ENCODE measurements at regions not wholly inside any gene's neighbourhood (a gene's known extent, or its start where the extent isn't known, plus 50 kb on each side); places are given as distances from the start of the nearest gene placed in this dataset.

DNA sequence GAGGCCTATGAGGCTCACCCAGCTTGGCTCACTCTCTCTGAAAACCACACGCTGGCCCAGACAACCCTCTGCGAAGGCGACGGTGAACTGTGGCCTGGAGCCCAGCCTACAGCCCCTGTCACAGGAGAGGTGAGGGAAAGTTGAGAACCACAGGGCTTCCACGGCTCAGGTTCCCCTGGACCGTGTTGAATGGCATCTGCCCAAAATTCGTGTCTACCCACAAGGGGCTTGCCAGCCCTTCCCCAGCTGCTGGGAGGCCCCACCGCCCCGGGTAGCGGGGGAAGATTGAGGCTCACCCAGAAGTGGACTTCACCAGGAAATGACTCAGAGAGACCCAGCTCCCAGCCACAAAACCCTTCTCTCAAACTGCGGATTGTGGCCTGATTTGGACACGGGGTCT, 197.1 kb downstream of the CTTN start:
- TF ChIP-seq, protein P1, sequence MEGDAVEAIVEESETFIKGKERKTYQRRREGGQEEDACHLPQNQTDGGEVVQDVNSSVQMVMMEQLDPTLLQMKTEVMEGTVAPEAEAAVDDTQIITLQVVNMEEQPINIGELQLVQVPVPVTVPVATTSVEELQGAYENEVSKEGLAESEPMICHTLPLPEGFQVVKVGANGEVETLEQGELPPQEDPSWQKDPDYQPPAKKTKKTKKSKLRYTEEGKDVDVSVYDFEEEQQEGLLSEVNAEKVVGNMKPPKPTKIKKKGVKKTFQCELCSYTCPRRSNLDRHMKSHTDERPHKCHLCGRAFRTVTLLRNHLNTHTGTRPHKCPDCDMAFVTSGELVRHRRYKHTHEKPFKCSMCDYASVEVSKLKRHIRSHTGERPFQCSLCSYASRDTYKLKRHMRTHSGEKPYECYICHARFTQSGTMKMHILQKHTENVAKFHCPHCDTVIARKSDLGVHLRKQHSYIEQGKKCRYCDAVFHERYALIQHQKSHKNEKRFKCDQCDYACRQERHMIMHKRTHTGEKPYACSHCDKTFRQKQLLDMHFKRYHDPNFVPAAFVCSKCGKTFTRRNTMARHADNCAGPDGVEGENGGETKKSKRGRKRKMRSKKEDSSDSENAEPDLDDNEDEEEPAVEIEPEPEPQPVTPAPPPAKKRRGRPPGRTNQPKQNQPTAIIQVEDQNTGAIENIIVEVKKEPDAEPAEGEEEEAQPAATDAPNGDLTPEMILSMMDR (IDR thresholded peaks at IDR 0.05) = no peak
- no peak for TF ChIP-seq POLR2A (IDR thresholded peaks at IDR 0.05)
